ENCODE measurements at regions not wholly inside any gene's neighbourhood (a gene's known extent, or its start where the extent isn't known, plus 50 kb on each side); places are given as distances from the start of the nearest gene placed in this dataset.

GRCh38 chr6:159395609-159396008 is 226.4 kb downstream of the FNDC1 start:
- no peak for TF ChIP-seq CTCF (IDR thresholded peaks at IDR 0.05; ENCODE audit: poor library complexity)
- no peak for TF ChIP-seq EZH2 (IDR thresholded peaks at IDR 0.05; ENCODE audit: borderline replicate concordance)
- TF ChIP-seq EZH2phosphoT487 (IDR thresholded peaks at IDR 0.05; ENCODE audit: low read depth, severe bottlenecking, unreplicated experiment), result no peak

Data from hepatocyte (in vitro differentiated cells).